ENCODE measurements at regions not wholly inside any gene's neighbourhood (a gene's known extent, or its start where the extent isn't known, plus 50 kb on each side); places are given as distances from the start of the nearest gene placed in this dataset.

DNA sequence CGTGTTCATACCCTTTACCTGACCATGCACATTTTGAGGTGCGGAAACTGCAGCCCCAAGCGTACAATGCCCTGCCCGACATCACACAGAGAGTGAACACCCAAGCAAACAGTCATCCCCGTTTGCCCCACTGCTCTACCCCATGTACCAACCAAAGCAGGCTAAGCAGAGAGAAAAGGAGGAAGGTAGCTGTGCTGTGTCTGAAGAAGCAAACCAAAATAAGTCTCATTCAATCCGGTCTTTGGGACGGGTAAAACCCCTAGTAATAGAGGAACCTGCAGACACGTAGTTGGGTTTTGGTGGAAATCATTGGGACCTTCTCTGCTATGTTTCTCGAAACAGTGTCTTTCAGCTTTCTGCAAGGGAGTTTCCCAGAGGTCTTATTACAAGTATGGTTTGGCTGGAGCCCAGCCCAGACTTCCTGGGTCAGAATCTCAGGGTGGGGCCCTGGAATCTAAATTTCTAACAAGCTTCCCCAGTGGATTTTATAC, 164.6 kb upstream of the HES1 start:
- DNase-seq, result no peak

- DNase-seq, result no peak
Measured at GRCh38 chr3:193971966-193972365, 164.0 kb upstream of the HES1 start.

- DNase-seq, result no peak
Measured at GRCh38 chr3:193972832-193973231, 163.1 kb upstream of the HES1 start.

GRCh38 chr3:193974191-193974652, 161.7 kb upstream of the HES1 start:
- no peak for DNase-seq

DNA sequence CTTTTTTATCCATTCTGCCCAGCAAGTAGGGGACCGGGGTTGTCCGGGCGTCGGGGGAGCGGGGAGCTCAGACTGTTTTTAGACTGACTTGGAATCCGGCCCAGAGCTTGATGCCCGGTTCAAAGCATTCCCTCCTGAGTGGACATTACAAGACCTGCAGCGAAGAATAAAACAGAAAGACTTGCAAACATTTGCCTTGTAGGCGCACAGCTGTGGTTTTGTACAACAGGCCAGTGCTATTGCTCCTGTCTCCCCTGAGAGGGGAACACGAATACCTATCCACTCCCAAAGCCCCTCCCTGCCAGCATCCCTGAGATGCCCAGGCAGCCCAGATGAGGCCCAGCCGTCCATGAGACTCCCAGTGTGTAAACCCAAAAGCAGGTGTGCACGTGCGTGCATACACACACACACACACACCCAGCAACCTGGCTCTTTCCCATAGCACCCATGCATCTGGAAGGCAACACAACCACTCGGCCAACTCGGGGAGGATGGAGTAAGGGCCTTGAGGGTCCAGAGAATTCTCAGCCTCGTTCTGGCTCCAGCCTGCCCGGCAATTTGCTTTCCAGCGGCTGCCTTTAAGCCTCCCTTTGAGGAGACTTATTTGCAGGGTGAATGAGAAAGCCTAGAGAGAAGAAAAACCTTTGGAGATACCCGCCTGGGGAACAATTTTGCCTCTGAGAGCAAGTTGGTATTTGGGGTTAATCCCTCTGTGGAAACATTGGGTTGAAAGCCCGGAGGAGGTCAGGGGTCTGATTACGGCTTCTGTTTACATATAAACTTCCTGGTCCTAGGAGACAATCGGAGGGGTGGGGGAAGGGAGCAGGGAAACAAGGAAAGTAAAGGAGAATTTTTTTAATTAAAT, 161.0 kb upstream of the HES1 start:
- no peak for DNase-seq

- no peak for DNase-seq
Measured at GRCh38 chr3:193977622-193978021, 158.3 kb upstream of the HES1 start.

GRCh38 chr3:193978030-193978429, 157.9 kb upstream of the HES1 start:
- DNase-seq, result no peak

DNA sequence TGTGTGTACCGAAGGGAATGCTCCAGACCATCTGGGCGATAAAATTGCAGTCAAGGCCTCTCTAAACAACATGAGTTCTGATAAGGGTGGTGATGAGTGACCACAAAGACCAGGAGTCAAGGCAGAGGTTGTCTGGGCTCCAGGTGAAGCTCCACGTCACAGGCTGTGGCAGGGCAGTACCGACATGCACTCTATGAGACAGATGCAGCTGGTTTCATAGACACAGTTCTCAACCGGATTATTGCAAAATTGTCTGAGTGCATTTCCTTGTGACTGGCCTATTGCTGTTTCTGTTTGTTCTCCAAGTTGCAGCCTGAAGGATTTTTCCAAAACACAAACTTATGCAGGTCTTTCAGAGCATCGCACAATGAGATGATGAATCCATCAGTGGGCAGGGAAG, 157.5 kb upstream of the HES1 start:
- DNase-seq, result no peak

DNA sequence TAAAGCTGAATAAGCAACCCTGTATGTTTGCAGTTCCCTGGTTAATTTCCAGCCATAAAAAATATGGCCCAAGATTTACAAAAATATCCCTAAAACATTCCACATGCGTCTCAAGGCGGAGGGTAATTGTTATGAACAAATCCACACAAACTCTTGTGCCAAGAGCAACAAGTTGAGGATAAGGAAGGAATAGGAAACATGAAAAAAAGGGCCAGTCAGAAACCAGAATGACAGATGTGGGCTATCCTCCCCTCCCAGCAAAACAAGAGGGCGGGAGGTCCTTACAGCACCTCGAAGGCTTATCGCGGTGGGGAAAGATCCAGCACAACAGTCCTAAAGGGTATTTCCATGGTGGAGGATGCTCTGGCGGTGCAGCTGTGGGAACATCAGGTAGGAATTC, 155.6 kb upstream of the HES1 start:
- DNase-seq, result no peak

- DNase-seq, result no peak
Measured at GRCh38 chr3:193980905-193981304, 155.0 kb upstream of the HES1 start.

DNA sequence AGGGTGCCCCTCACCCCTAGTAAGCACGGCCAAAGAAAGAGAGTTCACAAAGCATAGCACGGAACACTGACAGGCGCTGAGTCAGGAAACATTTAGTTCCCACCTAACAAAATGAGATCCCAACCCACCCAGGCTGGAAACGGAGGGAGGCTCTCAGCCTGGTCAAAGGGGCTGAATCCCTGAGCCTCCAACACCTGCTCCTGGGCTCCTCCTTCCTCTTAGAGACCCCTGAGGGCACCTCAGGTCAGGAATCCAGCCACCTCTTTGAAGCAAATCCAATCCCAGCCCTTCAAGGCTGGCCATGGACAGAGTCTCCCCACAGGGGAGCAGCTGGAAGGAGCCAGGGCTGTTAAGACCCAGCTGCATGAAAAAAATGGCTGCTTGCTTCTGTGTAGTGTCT, 154.4 kb upstream of the HES1 start:
- no peak for DNase-seq

DNA sequence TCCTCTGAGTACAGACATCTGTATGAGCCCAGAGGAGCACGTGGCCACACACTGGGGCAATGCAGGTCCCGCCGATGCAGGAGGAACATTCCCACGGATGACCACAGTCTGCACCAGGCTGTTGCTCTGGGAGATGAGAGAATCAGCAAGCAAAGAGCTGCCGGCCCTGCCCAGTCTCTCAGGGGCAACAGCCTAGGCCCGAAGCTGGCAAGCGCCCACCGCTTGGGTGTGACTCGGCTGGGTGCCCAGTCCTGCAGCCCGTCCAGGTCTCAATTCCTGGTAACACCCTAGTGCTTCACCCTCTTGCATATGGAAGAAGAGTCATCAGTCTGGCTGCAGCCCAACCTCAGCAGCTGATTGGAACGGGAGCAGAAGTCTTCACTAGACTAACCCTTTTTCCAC, 153.7 kb upstream of the HES1 start:
- DNase-seq, result peak; percentile 65 to 82

DNA sequence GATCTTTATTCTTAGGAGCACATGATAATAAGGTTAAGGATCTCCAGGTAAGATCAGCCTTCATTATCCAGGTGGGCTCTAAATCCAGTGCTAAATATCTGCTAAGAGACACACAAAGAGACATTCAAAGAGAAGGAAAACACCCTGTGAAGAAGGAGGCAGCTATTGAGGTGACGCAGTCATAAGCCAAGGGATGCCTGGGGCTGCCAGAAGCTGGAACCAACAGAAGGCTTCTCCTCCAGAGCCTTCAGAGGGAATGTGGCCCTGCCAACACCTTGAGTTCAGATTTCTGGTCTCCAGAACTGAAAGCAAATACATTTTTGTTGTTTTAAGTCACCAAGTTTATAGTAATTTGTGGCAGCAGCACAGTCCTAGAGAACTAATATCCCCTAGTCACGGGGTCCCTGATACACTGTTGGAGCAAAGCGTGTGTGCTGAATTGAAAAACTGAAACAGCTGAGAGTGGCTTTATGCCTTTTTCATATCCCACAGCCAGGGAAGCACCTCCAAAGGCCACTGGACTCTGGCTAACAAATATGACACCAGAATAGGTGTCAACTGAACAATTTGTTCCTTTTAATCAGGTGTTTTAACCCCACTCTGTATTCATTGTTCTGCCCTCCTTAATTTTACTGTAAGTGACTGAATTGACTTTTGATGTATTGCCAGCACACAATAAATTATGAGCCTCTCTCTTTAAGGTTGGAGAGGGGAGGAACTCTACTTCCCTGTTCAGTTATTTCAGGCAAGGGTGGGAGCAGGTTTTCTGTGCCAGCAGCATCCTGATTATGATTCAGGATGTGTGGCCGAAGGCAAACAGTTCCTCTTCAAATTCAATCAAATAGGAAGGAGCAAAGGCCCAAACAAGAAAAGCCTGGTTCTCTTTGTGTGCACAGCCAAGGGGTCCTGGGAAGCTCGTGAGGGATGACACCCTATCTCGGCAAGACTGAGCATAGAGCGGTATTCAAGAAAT, 151.8 kb upstream of the HES1 start:
- no peak for DNase-seq

DNA sequence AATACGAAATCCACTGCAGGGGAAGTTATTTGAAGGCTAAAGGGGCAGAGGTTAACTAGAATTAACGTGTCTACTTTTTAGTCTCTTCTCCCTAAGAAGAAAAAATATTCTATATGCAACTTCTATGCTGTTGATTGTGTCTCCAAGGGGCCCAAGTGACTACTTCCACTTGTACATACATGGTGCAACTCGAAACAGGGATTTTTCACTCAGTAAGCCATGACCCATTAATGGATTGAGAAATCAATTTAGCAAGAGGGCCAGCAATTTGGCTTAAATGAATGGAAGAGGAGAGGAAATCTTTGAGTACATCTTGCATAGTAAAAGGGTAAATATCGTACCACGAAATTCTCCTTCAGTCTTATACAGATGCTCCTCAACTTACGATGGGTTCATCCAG, 151.1 kb upstream of the HES1 start:
- no peak for DNase-seq

- DNase-seq, result peak in 1 of 2 experiments; percentile 22
Measured at GRCh38 chr3:193987186-193987585, 148.8 kb upstream of the HES1 start.

DNA sequence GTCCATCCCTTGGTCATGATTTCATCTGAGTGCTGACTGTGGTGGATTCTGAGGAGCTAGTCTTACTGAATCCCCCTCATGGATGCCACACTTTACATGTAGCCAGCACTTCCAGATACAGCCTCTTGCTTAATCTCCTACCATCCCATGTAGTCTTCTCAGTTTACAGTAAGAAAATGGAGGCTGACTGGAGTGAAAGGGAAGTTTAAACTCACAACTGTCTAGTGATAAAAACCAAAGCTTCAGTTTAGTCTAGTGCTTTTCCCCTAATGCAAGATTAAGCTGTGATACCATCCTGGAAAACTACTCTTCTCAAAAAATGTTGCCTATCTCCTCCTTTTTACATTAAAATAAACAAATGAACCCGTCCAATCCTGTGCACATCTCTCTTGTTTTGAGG, 146.8 kb upstream of the HES1 start:
- no peak for DNase-seq

GRCh38 chr3:193991666-193992424, 144.1 kb upstream of the HES1 start:
- DNase-seq, result no peak

DNA sequence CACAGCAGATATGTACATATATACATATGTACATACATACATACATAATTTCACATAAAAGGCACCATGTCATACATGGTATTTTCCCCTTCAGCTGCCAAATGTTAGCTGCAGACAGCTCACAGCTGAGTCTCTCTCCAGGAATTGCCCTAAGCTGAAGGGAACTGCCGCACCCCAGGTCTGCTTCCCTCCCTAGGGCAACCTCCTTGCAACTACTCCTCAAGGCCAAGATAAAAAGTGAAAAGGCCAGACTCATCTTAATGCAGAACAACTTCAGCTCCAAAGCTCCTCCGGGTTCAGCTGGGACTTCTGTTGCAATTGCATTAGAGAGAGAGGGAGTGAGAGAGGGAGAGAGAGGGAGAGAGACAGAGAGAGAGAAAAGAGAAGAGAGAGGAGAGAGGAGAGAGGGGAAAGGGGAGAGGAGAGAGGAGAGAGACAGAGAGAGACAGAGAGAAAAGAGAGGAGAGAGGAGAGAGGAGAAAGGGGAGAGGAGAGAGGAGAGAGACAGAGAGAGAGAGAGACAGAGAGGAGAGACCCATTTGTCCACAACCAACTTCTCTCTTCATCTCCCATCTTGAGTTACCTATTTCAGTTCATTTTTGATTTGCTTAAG, 143.4 kb upstream of the HES1 start:
- DNase-seq, result no peak

GRCh38 chr3:193996221-193996620, 139.7 kb upstream of the HES1 start:
- no peak for DNase-seq

DNA sequence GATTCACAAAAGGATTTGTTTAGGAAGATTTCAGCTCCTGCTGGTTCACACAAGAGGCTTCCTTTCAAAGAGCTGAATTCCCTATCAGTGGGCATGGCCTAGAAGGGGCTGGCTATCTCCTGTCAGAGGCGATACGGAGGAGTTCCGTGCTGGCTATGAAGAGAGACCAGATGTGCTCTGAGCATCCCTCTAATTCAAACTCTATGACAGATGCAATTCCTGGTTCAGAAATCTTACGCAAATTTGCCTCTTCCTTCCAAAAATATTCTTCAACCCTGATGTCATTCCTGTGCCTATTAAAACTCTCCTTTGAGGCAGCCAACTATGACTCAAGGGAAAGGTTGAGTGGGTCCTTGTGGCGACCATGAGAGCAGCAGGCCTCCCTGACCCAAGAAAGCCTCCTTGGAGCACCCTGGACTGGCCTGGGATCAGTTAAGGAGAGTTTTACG, 139.3 kb upstream of the HES1 start:
- no peak for DNase-seq

DNA sequence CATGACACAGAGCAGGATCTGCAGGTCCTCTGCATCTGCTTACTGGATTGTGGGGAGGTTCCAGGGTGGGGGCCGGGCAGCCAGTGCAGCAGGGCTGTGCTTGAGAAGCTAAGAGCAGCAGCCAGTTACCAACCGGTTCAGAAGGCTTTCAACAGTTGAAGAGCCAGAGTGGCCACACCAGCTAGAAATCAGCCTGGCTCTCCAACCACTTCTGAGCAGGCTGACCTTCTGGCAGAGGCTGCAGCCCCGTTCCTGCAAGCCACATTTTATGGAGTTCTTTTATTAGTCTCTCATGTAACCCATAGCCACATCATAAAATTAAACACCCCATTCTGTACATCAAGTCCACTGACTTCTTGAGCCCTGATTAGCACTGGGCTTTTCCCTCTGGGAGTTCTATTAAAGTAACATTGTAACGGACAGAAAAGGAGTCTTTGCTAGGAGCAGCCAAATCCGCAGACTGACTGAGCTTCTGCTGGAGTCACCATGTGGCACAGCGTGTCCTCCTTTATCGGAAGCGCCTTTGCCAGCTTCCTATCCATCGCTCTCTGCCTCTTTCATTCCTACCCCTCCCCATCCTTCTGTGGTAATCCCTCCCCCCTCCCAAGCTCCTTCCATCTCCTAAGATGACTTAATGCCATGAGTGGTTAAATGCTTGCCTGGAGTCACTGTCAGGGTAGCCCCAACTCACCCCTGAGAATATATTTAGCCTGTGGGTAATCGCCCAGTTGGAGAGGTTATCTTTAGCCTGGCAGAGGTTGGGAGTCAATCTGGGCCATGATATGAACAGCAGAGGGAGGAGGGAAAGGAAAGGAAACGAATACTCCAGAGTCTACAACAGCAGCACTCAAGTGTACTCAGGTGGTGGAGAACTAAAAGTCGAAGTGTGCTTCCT, 138.5 kb upstream of the HES1 start:
- no peak for DNase-seq

Measured in NCI-H446 (cell line).